NCI-H748 (cell line): ENCODE measurements at regions not wholly inside any gene's neighbourhood (a gene's known extent, or its start where the extent isn't known, plus 50 kb on each side); places are given as distances from the start of the nearest gene placed in this dataset.

Experiments
- DNase-seq: peaks from one replicate; lab custom pipeline; 2025; ENCODE audit not compliant: unreplicated experiment; lab: John Stamatoyannopoulos, UW

DNA sequence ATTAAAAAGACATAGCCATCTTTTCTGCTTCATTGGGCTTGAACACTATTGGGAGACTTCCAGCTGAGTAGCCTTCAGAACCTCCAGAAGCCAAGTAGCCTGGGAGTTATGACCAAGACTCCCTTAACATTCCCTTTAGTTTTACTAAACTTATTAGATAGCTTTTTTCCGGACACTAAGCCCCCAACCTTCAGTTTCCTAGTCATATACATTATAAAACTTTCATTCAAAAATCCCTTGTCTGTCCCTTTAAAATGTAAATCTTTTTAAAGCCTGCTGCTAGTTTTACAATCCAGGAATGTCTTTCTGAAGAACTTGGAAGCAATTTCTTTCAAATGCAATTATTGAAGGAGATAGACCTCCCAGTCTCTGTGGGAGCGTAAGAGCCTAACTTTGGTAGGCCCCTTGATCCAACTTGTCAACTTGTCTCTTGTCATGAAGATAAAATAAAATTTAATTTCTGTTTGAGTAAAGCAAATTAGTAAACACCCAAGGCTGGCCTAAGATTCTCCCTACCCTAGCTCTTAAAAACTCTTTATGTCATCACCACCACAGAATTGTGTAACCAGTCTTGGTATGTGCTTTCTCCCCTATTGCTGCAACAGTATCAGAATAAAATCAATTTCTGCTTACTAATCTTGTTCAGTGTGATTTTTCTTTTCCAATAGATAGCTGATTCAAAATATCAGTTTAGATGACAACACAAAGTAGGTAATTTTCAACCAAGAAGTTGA is 796.2 kb downstream of the PLA2G4A start:
- no peak for DNase-seq

GRCh38 chr1:187626056-187626455 is 797.3 kb downstream of the PLA2G4A start:
- peak; percentile 77 for DNase-seq

- DNase-seq, result no peak
Observed at GRCh38 chr1:187627516-187627915, 798.8 kb downstream of the PLA2G4A start.

GRCh38 chr1:187629075-187629474 is 800.3 kb downstream of the PLA2G4A start:
- DNase-seq, result peak; percentile 68

GRCh38 chr1:187630653-187631380 is 802.1 kb downstream of the PLA2G4A start:
- DNase-seq, result no peak

DNA sequence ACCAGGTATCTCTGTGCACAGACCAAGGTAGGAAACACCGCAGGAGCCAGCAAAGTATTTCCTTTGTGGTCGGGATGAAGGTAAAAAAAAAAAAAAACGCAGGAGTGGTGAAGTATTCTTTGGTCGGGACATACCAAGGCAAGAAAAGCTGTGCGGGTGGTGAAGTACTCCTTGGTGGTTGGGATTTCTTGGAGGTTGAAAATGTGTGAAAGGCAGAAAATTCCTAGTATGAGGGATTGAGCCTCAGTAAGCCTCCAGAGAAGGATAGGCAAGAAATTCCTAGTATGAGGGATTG is 802.6 kb downstream of the PLA2G4A start:
- no peak for DNase-seq

GRCh38 chr1:187631984-187632383 is 803.2 kb downstream of the PLA2G4A start:
- DNase-seq, result no peak

DNA sequence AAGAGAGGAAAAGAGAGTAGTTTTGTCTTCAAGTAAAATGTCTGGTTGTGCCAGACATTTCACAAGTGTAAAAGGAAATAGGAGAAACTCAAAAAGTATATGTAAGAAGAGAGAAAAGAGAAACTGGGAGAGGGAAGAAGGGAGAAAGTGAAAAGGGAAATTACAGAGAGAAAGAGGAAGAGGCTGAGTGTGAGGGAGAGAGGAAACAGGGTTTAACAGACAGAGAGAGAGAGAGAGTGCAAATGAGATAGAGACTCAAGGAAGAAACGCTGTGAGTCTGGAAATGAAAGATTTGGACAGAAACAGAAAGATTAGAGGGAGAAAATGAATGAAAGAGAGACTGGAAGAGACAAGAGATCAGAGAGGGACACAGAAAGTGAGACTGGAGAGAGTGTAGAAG is 806.2 kb downstream of the PLA2G4A start:
- no peak for DNase-seq

DNA sequence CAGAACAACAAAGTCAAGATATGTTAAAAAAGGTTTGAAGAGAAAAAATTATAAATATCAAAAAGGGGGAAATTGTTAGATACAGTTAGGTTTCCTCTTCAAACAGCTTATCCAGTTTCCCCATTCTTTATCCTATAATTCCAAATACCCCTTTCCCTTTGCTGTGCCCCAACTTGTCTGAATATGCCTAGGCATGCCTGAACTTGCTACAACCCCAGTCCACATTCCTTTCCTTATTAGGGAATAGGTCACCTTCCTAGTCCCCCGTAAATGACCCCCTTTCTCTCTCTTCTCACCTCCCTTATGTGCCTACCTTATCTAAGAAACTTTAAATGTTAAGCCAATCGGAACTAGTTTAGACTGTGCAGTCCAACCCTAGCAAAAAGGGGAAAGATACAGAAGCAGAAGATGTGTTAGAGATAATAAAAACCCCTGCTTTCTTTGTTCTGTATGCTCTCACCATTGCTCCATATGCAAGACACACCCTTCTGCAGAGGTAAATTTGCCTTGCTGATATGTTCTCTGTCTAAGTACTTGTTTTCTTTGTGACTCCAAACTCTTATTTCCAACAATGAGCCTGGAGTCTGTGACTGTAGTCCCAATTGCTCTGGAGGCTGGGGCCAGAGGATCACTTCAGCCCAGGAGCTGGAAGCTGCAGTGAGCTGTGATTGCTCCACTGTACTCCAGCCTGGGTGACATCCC is 810.1 kb downstream of the PLA2G4A start:
- DNase-seq, result no peak

GRCh38 chr1:187641015-187641414 is 812.3 kb downstream of the PLA2G4A start:
- no peak for DNase-seq

DNA sequence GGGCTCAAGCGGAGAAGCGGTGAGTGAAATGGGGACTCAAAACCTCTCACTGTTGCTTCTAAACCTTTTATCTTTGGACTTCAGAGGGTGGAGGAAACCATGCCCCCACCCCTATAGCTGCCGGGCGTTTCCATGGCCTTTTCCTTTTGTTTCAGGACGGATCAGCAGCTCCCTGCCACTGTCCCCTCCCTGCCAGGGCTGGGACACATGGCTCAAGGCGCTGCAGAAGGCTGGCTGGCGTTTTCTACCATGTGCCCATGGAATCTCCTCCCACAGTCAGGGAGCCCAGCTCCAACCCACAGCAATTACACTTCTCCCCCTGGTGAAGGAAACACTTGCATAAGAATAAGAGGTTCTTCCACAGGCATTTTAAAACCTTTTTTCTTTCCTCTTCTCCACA is 812.7 kb downstream of the PLA2G4A start:
- DNase-seq, result no peak

GRCh38 chr1:187641907-187642306 is 813.2 kb downstream of the PLA2G4A start:
- no peak for DNase-seq

DNA sequence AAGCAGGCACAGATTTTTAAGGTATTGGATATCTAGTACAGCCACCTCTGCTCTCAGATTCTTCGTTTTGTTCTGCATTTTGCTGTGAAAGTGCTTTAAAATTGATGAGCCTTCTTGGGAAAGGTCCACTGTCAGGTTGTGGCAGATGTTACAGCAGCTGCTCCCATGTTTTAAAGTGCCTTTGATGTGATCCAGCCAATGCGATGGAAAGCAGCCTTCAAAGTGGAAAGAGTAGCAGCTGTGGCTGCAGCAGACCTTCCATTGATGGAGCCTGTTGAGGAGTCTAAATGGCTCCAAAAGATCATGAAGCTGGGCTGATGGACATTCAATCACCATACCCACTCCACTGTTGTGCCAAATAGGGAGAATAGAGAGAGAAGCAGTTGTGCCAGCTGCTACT is 816.9 kb downstream of the PLA2G4A start:
- no peak for DNase-seq

DNA sequence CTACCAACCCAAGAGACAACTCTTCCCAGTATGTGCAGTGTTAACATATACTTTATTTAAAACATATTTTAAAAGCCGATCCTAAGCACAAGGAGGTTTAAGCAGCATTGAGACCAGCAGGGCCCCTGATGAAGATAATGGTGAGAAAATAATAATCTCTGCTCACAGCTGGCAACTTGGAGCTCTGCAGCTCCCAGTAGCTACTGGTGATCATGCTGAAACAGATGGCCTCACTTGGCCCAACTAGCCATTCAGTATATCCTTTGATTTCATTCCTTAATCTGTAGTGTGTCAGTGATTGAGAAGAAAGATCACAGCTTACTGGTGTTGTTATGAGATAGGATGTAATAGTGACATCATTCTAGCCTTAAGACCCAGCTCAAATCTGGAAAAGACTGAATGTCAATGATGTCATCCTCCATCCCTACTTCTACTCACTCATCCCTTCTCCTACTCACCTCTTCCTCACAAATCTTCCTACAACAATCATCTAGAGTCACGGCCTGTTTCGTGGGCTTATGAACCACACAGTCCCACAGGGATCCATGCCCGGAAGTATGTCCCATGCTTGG is 817.9 kb downstream of the PLA2G4A start:
- DNase-seq, result no peak

- no peak for DNase-seq
Observed at GRCh38 chr1:187648091-187648490, 819.3 kb downstream of the PLA2G4A start.

GRCh38 chr1:187654635-187655034 is 825.9 kb downstream of the PLA2G4A start:
- no peak for DNase-seq

- no peak for DNase-seq
Observed at GRCh38 chr1:187655104-187655503, 826.4 kb downstream of the PLA2G4A start.

- no peak for DNase-seq
Observed at GRCh38 chr1:187665483-187665882, 836.7 kb downstream of the PLA2G4A start.

GRCh38 chr1:187680823-187681222 is 852.1 kb downstream of the PLA2G4A start:
- DNase-seq, result no peak

DNA sequence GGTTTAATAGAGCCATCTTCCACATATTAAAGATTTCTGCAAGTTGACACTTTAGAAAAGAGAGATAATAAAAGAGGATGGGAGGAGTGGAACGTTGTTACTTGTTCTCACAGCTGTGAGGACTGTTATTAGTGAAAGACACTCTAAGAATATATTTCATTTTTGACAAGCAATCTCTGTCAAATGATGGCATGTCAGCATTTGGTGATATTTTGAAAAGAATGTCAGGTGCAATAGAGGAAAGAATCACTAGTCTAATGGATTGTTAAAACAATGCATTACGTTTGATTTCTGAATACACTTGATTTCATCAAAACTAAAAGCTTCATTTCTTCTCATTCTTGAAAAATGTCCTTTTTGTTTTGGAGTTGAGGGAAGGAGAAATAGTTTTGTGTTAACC is 853.4 kb downstream of the PLA2G4A start:
- no peak for DNase-seq

DNA sequence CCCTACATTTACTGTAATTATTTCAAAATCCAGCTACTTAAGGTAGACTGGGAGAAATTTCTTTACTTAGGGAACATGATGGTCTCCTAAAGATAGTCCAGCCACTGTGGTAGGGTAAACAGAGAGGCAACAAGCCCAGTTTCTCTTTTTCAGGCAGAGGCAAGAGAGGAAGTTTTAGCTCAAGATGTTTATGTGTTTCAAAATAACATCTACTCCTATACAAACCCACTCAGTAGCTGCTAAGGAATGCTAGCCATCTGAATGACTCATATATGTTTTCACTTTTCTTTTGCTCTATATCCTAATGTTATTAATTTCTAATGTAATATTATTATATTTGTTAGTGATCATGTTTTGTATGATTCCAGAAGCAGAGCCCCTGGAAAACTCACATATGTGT is 856.6 kb downstream of the PLA2G4A start:
- no peak for DNase-seq

DNA sequence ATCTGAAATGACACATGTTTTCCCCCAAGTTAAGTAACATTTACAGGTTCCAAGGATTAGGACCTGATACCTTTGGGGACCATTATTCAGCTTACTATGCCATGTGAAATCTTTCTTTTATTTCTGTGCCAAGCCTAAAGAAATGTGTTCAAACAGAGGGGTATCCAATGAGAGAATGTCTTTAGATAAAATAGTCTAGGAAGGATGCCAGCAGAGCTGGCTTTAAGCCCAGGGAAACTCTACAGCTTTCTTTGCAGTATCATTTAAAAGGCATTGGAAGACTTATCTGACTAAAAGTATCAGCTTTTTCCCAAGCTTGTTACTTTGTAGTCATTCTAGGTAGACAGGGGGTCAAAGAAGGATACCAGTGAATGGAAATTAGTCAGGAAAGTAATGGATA is 860.4 kb downstream of the PLA2G4A start:
- DNase-seq, result no peak
